K562 (cell line): ENCODE measurements at regions not wholly inside any gene's neighbourhood (a gene's known extent, or its start where the extent isn't known, plus 50 kb on each side); places are given as distances from the start of the nearest gene placed in this dataset.

Source experiments
- ATAC-seq: fragments of 200-7000 bp; cut with Tn5 transposase; 3 replicates; pipeline ENCODE4 v1.9.1; 2020; ENCODE audit warnings: moderate library complexity
- BruUV-seq: library from RNA; stranded (reverse); fragments of 400-500 nt; replicated peaks from 2 replicates; lab custom pipeline; 2021; lab: Mats Ljungman, UMichigan
- CTCF ChIA-PET: fragments of 300-600 bp; formaldehyde crosslinking; extraction: SDS; loops from one replicate; lab custom pipeline; 2021; ENCODE audit warnings: low intra/inter-chr PET ratio; lab: Yijun Ruan, JAX
- POLR2A ChIA-PET: fragments of 300-600, 350-650 bp; sonication (Branson Sonifier 250); formaldehyde crosslinking; extraction: SDS; loops from one replicate; lab custom pipeline; 2021; ENCODE audit warnings: antibody characterized with exemption, inconsistent platforms; lab: Yijun Ruan, JAX
- DNase-seq, 4 experiments: peaks; one replicate each; pipeline versions ENCODE4 v3.0.0 to v3.0.0-alpha.2; 2011 to 2018; ENCODE audit warnings: low spot score in 3 of 4, mixed read lengths in 3 of 4; ENCODE audit errors: extremely low read depth in 1 of 4
- FAIRE-seq: peaks from 2 replicates; lab custom pipeline; 2011; peaks lifted over from hg19 to GRCh38; lab: Jason Lieb, UNC
- H2AFZ ChIP-seq: 2 replicates; pipeline ENCODE4 v1.6.0; 2011; ENCODE audit warnings: low read depth, low read length, control low read depth, inconsistent platforms
- H3K27ac ChIP-seq: fragments of 200-600 bp; 3 replicates; pipeline ENCODE4 v1.8.0; 2011; ENCODE audit warnings: low read depth, mild to moderate bottlenecking, control low read depth, inconsistent platforms, low read length, moderate library complexity, mixed read lengths; ENCODE audit errors: extremely low read depth
- H3K27me3 ChIP-seq, 2 experiments: fragments of 300-600 bp in 1 of 2; 2 replicates in 1 of 2; 3 replicates in 1 of 2; pipeline versions ENCODE4 v1.6.0 to v1.8.0; 2011; ENCODE audit warnings: inconsistent platforms in 2 of 2, low read length in 2 of 2, mild to moderate bottlenecking in 1 of 2, mixed read lengths in 1 of 2, moderate library complexity in 1 of 2; ENCODE audit not compliant: control insufficient read depth in 2 of 2, insufficient read depth in 2 of 2
- H3K36me3 ChIP-seq: fragments of 300-600 bp; 3 replicates; pipeline ENCODE4 v1.8.0; 2011; ENCODE audit warnings: mild to moderate bottlenecking, low read length, inconsistent platforms; ENCODE audit not compliant: control insufficient read depth, insufficient read depth
- H3K4me1 ChIP-seq, 2 experiments: fragments of 200-600 bp in 1 of 2; replicated peaks in 1 of 2; 2 replicates in 1 of 2; 3 replicates in 1 of 2; pipeline versions ENCODE4 v1.5.1 to v1.8.0; 2011; ENCODE audit warnings: inconsistent platforms in 2 of 2, low read length in 2 of 2, mild to moderate bottlenecking in 1 of 2, mixed read lengths in 1 of 2, moderate library complexity in 1 of 2; ENCODE audit not compliant: control insufficient read depth in 2 of 2, insufficient read depth in 2 of 2
- H3K4me2 ChIP-seq: 2 replicates; pipeline ENCODE4 v1.6.1; 2011; ENCODE audit warnings: low read length, control low read depth, inconsistent platforms, mixed read lengths; ENCODE audit not compliant: insufficient read depth
- H3K4me3 ChIP-seq: fragments of 200-600 bp; sonication (generic), shearing (Covaris generic); 2 replicates; pipeline ENCODE4 v1.5.1; 2016; ENCODE audit warnings: control low read depth, inconsistent platforms
- H3K79me2 ChIP-seq: fragments of 200-600 bp; 3 replicates; pipeline ENCODE4 v1.8.0; 2011; ENCODE audit warnings: low read length, inconsistent platforms; ENCODE audit not compliant: control insufficient read depth, insufficient read depth
- H3K9ac ChIP-seq, 2 experiments: 2 replicates each; pipeline versions ENCODE4 v1.6.0 to v1.6.1; 2011; ENCODE audit warnings: low read depth in 2 of 2, low read length in 2 of 2, control low read depth in 1 of 2, inconsistent platforms in 1 of 2, mild to moderate bottlenecking in 1 of 2, mixed read lengths in 1 of 2; ENCODE audit not compliant: insufficient read depth in 1 of 2
- H3K9me1 ChIP-seq: one replicate; pipeline ENCODE4 v1.6.0; 2011; ENCODE audit warnings: inconsistent platforms, mild to moderate bottlenecking, low read length, moderate library complexity; ENCODE audit not compliant: control insufficient read depth, insufficient read depth
- H3K9me3 ChIP-seq: replicated peaks from 2 replicates; pipeline ENCODE4 v1.5.1; 2011; ENCODE audit warnings: low read depth, low read length, inconsistent platforms; ENCODE audit not compliant: control insufficient read depth, insufficient read depth
- H4K20me1 ChIP-seq: replicated peaks from 2 replicates; pipeline ENCODE4 v1.6.1; 2011; ENCODE audit warnings: low read length, inconsistent platforms, mixed read lengths; ENCODE audit not compliant: control insufficient read depth, insufficient read depth
- in situ Hi-C: fragments of 300-500 bp; cut with MboI; formaldehyde crosslinking; loops from 4 replicates; pipeline ENCODE4 v1.15.0; 2018; ENCODE audit warnings: inconsistent platforms, mixed read lengths
- intact Hi-C: fragments of 100-400 bp; cut with micrococcal nuclease; formaldehyde crosslinking; loops from 2 replicates; pipeline ENCODE4 v1.14.2; 2022
- TF ChIP-seq, protein P1 (sequence below), 2 experiments: fragments of 150-350 bp in 1 of 2; IDR thresholded peaks; 2 replicates each; pipeline ENCODE4 v1.6.1; 2012 to 2016; ENCODE audit warnings: low read depth in 2 of 2, low read length in 2 of 2, mild to moderate bottlenecking in 1 of 2, moderate library complexity in 1 of 2
- TF ChIP-seq, protein P2 (sequence below): fragments of 450-650 bp; formaldehyde crosslinking; IDR thresholded peaks from 2 replicates; pipeline ENCODE4 v1.4.0; 2020; ENCODE audit warnings: mild to moderate bottlenecking, mixed read lengths

DNA sequence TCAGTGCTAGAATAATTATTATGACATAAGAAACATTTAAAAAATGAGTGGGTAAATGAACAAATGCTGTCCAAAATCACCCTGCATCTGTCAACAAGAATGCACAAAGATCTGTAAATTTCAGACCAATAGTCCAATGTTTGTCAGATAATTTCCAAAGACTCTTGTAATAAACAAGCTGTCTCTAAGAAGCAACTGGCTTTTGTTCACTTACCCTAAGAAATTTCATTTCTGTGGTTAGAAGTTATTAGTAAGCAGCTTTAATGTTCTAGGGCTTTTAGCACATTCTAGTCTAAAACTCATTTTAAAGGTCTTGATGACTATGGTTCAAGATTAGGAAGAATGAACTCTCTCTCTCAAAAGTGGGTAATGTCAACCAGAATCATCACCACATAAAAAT lies 560.3 kb upstream of the SMIM31 start:
- ATAC-seq (no peak), FAIRE-seq (no peak), DNase-seq (no peak)
- no peaks in the 10 kb centered on the region for H3K9me1 ChIP-seq
- intact Hi-C loops = no loop called here
- no peaks in the 10 kb centered on the region for H4K20me1 ChIP-seq
- H3K4me1 ChIP-seq = no peaks in the 10 kb centered on the region
- no peaks in the 10 kb centered on the region for H3K27me3 ChIP-seq
- no peak overlapping the region for H3K4me3 ChIP-seq
- H3K4me2 ChIP-seq = no peak overlapping the region
- no peak overlapping the region for H3K27ac ChIP-seq
- H3K9ac ChIP-seq = no peak overlapping the region
- H2AFZ ChIP-seq = no peak overlapping the region
- H3K9me3 ChIP-seq = no peaks in the 10 kb centered on the region
- in situ Hi-C loops = no loop called here
- H3K79me2 ChIP-seq = no peaks in the 10 kb centered on the region
- BruUV-seq = no TSS peak
- ChIA-PET CTCF (no interaction called here), POLR2A (no interaction called here)
- TF ChIP-seq, protein P1, sequence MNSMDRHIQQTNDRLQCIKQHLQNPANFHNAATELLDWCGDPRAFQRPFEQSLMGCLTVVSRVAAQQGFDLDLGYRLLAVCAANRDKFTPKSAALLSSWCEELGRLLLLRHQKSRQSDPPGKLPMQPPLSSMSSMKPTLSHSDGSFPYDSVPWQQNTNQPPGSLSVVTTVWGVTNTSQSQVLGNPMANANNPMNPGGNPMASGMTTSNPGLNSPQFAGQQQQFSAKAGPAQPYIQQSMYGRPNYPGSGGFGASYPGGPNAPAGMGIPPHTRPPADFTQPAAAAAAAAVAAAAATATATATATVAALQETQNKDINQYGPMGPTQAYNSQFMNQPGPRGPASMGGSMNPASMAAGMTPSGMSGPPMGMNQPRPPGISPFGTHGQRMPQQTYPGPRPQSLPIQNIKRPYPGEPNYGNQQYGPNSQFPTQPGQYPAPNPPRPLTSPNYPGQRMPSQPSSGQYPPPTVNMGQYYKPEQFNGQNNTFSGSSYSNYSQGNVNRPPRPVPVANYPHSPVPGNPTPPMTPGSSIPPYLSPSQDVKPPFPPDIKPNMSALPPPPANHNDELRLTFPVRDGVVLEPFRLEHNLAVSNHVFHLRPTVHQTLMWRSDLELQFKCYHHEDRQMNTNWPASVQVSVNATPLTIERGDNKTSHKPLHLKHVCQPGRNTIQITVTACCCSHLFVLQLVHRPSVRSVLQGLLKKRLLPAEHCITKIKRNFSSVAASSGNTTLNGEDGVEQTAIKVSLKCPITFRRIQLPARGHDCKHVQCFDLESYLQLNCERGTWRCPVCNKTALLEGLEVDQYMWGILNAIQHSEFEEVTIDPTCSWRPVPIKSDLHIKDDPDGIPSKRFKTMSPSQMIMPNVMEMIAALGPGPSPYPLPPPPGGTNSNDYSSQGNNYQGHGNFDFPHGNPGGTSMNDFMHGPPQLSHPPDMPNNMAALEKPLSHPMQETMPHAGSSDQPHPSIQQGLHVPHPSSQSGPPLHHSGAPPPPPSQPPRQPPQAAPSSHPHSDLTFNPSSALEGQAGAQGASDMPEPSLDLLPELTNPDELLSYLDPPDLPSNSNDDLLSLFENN (IDR thresholded peaks at IDR 0.05; ENCODE audit: low read depth in 2 of 2, low read length in 2 of 2) = no peak
- TF ChIP-seq, protein P2, sequence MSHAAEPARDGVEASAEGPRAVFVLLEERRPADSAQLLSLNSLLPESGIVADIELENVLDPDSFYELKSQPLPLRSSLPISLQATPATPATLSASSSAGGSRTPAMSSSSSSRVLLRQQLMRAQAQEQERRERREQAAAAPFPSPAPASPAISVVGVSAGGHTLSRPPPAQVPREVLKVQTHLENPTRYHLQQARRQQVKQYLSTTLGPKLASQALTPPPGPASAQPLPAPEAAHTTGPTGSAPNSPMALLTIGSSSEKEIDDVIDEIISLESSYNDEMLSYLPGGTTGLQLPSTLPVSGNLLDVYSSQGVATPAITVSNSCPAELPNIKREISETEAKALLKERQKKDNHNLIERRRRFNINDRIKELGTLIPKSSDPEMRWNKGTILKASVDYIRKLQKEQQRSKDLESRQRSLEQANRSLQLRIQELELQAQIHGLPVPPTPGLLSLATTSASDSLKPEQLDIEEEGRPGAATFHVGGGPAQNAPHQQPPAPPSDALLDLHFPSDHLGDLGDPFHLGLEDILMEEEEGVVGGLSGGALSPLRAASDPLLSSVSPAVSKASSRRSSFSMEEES = no peak
- H3K36me3 ChIP-seq = no peaks in the 10 kb centered on the region
